NT2/D1 (cell line): ENCODE measurements at regions not wholly inside any gene's neighbourhood (a gene's known extent, or its start where the extent isn't known, plus 50 kb on each side); places are given as distances from the start of the nearest gene placed in this dataset.

Experiments used
- DNase-seq: peaks from one replicate; pipeline ENCODE4 v3.0.0-alpha.2; 2011; ENCODE audit warnings: low read depth, low spot score
- H3K27me3 ChIP-seq: 2 replicates; pipeline ENCODE4 v1.6.0; 2011; ENCODE audit warnings: mild to moderate bottlenecking; ENCODE audit not compliant: insufficient read length, insufficient read depth
- H3K36me3 ChIP-seq: 2 replicates; pipeline ENCODE4 v1.6.1; 2011; ENCODE audit warnings: mild to moderate bottlenecking, low read length, mixed read lengths; ENCODE audit not compliant: insufficient read depth, insufficient read length
- H3K4me1 ChIP-seq: 2 replicates; pipeline ENCODE4 v1.5.1; 2011; ENCODE audit not compliant: insufficient read depth, insufficient read length
- H3K4me3 ChIP-seq: 2 replicates; pipeline ENCODE4 v1.5.1; 2011; ENCODE audit warnings: low read depth; ENCODE audit not compliant: insufficient read length
- H3K9ac ChIP-seq: 2 replicates; pipeline ENCODE4 v1.6.0; 2011; ENCODE audit warnings: low read depth; ENCODE audit not compliant: insufficient read length
- H3K9me3 ChIP-seq: 2 replicates; pipeline ENCODE4 v1.5.1; 2011; ENCODE audit warnings: mild to moderate bottlenecking, low read length; ENCODE audit not compliant: insufficient read depth
- SUZ12 ChIP-seq: IDR thresholded peaks from 2 replicates; pipeline ENCODE4 v1.6.1; 2011; ENCODE audit not compliant: insufficient read length, insufficient read depth; ENCODE audit errors: extremely low read depth
- YY1 ChIP-seq: IDR thresholded peaks from 2 replicates; pipeline ENCODE4 v1.6.1; 2011; ENCODE audit not compliant: insufficient read length, insufficient read depth
- ZNF274 ChIP-seq: IDR thresholded peaks from 2 replicates; pipeline ENCODE4 v1.6.1; 2011; ENCODE audit warnings: mild to moderate bottlenecking, low read depth, low read length

DNA sequence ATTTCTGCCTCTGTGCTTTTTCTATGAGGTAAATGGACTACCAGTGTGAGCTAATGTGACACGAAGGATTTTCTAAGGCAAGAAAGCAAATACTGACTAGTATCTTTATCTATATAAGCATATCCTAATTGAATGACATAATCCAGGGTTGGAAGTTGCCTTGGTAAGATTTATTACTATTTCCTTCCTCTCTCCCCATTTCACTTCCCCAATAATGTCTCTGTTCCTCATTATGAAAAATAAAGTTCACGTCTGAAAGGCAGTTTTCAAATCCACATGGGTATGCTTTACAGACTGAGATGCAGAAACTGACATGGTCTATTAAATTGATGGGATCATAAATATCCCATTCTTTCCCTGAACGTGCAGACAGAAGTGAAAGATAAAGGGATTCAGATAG, 86.0 kb downstream of the DTWD1 start:
- Histone ChIP-seq H3K4me3 (no peak overlapping the region), H3K27me3 (no peaks in the 10 kb centered on the region), H3K36me3 (no peaks in the 10 kb centered on the region), H3K4me1 (no peaks in the 10 kb centered on the region), H3K9me3 (peaks cover 9% of the 10 kb centered on the region; the same call in 1 of the 2 replicates), H3K9ac (no peak overlapping the region)
- no peak for TF ChIP-seq YY1
- TF ChIP-seq SUZ12, result no peak
- TF ChIP-seq ZNF274, result no peak
- no peak for DNase-seq

DNA sequence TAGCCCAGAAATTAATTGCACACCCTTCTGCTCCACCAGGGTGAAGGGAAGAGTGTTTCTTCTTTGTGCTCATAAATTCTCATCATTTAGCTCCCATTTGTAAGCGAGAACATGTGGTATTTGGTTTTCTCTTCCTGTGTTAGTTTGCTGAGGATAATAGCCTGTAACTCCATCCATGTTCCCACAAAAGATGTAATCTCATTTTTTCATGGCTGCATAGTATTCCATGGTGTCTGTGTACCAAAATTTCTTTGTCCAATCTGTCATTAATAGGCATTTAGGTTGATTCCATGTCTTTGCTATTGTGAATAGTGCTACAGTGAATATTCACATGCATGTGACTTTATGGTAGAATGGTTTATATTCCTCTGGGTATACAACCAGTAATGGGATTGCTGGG, 86.8 kb downstream of the DTWD1 start:
- no peaks in the 10 kb centered on the region for H3K36me3 ChIP-seq
- DNase-seq, result no peak
- no peaks in the 10 kb centered on the region for H3K4me1 ChIP-seq
- TF ChIP-seq ZNF274 (no peak), YY1 (no peak), SUZ12 (no peak)
- H3K9me3 ChIP-seq, result peaks cover 9% of the 10 kb centered on the region; the same call in 1 of the 2 replicates
- H3K9ac ChIP-seq, result no peak overlapping the region
- H3K27me3 ChIP-seq, result no peaks in the 10 kb centered on the region
- no peak overlapping the region for H3K4me3 ChIP-seq

DNA sequence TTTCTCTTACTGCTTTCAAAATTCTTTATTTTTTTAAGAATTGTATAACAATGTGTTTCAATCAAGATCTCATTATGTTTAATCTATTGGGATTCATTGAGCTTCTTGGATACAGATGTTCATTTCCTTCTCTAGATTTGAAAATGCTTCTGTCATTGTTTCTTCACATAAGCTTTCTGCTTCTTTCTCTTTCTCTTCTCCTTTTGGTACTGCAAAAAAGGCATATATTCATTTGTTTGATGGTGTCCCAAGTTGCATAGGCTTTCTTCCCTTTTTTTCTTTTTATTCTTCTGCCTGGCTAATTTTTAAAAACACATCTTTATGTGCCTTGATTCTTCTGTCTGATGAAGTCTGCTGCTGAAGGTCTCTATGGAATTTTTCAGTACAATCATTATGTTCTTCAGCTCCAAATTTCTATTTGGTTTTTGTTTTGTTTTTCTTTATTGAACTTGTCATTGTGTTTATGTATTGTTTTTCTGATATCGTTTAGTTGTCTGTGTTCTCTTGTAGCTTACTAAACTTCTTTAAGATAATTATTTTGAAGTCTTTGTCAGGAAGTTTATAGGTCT, 88.9 kb downstream of the DTWD1 start:
- Histone ChIP-seq H3K9me3 (peaks cover 9% of the 10 kb centered on the region; the same call in 1 of the 2 replicates), H3K36me3 (no peaks in the 10 kb centered on the region), H3K27me3 (no peaks in the 10 kb centered on the region), H3K4me1 (no peaks in the 10 kb centered on the region), H3K4me3 (no peak overlapping the region), H3K9ac (no peak overlapping the region)
- TF ChIP-seq ZNF274, result no peak
- no peak for TF ChIP-seq YY1
- no peak for TF ChIP-seq SUZ12
- DNase-seq, result no peak

DNA sequence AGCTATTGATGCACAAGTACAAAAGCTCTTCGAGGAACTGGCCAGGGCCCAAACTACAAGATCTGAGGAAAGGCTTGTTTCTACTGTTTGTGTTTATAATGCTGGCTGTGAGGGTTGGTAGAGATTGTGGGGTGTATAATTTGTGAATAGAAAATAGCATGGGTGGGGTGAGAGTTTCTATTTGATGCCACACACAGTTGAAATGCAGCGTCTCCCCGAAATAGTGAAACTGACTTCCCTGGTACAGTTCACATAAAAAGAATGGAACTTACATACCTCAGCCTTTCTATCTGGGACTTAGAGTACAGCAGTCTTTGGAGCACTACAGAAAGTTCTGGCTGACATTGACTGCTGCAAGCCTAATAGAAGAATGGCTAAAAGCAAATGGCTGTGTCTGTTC, 91.3 kb downstream of the DTWD1 start:
- TF ChIP-seq SUZ12 (no peak), ZNF274 (no peak), YY1 (no peak)
- Histone ChIP-seq H3K4me3 (no peak overlapping the region), H3K27me3 (no peaks in the 10 kb centered on the region), H3K9ac (no peak overlapping the region), H3K9me3 (peaks cover 9% of the 10 kb centered on the region; the same call in 1 of the 2 replicates), H3K4me1 (no peaks in the 10 kb centered on the region), H3K36me3 (no peaks in the 10 kb centered on the region)
- DNase-seq, result no peak

DNA sequence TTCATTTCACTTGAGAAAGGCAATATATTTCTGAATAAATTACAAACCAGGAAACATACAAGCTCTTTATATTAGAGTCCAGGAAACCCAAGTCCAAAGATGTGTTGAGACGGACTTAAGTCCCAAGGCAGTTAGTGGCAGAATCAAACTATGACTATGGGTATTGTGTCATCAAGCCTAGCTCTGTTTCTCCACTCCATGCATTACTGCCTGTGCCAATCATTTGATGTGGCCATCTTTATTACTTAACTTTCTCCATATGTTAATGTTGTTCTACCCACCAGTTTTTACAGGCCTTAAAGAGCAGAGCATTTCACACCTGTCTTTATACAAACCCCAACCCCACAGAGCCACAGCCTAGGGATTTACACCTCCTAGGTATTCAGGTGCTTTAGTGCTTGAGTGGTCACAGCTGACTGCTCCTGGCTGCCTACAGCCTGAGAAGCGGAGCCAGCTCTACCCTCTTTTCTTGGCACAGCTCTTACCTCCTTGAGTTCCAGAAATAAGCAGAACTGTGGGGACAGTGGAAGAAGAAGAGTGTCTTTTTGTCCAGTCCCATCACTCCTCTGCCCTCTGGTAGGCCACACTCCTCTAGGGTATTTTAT, 92.1 kb downstream of the DTWD1 start:
- Histone ChIP-seq H3K36me3 (no peaks in the 10 kb centered on the region), H3K9ac (no peak overlapping the region), H3K4me3 (no peak overlapping the region), H3K9me3 (peaks cover 9% of the 10 kb centered on the region; the same call in 1 of the 2 replicates), H3K4me1 (no peaks in the 10 kb centered on the region), H3K27me3 (no peaks in the 10 kb centered on the region)
- DNase-seq, result no peak
- no peak for TF ChIP-seq YY1
- no peak for TF ChIP-seq ZNF274
- TF ChIP-seq SUZ12, result no peak

DNA sequence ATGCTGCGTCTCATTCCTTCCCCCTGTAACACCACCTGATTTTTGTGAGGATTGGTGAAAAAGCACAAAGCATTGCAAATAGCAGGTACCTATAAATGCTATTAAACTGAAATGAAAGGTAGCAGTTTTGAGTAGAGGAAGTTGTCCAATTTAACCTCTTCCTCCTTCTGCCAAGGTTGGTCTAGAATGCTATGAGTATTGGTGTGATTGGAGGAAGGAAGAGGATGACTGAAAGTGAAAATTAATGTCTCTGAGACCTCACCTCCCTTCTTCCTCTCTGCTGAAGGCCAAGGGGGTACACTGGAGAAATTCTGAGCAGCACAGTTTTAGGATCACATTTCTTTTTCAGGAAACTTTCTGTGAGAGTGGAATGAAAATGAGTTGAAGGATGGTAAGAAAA, 94.4 kb downstream of the DTWD1 start:
- DNase-seq, result no peak
- no peak overlapping the region for H3K4me3 ChIP-seq
- H3K36me3 ChIP-seq, result no peaks in the 10 kb centered on the region
- peaks cover 6% of the 10 kb centered on the region; the same call in 1 of the 2 replicates for H3K9me3 ChIP-seq
- H3K4me1 ChIP-seq, result no peaks in the 10 kb centered on the region
- H3K27me3 ChIP-seq, result no peaks in the 10 kb centered on the region
- TF ChIP-seq ZNF274, result no peak
- no peak for TF ChIP-seq SUZ12
- TF ChIP-seq YY1, result no peak
- no peak overlapping the region for H3K9ac ChIP-seq

DNA sequence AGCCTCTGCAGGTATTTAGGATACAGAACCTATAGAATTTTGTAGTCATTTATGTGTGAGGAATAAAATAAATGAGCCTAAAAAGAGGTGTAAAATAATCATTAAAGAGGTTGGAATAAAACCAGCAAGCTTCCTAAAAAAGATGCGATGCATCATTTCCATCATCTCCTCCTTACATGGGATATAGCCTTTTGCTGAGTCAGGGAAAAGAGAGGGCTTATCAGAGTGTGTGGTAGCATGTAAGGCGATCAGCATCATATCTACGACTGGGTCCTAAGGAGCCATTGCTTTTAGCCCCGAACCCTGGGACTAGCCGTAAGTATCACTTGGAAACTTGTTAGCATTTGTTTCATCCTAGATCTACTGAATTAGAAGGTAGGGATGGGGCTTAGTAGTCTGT, 94.9 kb downstream of the DTWD1 start:
- Histone ChIP-seq H3K27me3 (no peaks in the 10 kb centered on the region), H3K4me3 (no peak overlapping the region), H3K9me3 (0 out of 2 replicates have a peak, but pooled peaks cover under 1% of the 10 kb centered on the region), H3K9ac (no peak overlapping the region), H3K36me3 (no peaks in the 10 kb centered on the region), H3K4me1 (no peaks in the 10 kb centered on the region)
- TF ChIP-seq YY1, result no peak
- TF ChIP-seq SUZ12, result no peak
- no peak for TF ChIP-seq ZNF274
- DNase-seq, result no peak
